ENCODE measurements at regions not wholly inside any gene's neighbourhood (a gene's known extent, or its start where the extent isn't known, plus 50 kb on each side); places are given as distances from the start of the nearest gene placed in this dataset.

DNA sequence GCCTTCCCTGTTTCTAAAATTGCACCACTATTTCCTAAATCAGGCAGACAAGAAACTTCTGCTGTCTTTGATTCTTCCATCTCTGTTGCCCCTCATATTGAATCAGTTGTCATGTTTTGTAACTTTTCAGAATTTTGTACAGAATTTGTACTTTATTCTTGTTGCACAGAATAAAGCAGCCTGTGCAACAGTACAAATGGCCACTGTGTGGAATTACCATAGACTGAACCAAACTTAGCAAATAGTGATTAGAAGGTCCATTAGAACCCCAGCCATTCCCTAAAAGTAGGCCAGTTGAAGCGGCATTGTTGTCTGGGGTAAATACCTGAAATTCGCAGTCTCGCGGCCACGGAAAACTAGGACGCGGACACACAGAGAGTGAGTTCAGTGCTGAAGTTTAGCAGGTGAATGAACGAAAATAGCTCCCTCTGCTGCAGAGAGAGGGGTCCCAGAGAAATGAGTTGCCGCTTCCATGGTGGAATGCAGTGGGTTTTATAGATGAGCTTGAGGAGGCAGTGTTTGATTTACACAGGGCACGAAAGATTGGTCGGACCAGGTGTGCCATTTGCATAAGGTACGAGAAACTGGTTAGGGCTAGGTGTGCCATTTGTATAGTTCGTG is 71.8 kb downstream of the C4orf33 start:
- no peak for DNase-seq (ENCODE audit: low read depth in 2 of 2)

DNA sequence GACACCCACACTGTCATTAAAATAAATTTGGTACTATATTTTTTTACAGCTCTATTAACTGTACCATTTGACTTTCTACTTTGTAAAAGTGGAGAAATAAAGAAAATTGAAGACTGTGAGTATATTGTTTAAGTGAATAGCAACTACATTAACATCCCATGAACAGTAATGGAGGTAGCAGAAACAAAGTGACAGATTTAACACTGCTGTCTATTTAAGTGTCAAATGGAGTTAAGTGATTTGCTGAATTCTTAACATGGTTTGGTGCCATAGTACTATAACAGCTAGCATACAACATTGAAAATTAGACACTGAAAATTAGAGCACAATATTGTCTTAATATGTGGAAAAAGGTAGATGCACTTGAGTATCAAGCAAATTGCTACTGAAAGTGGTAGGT is 76.2 kb downstream of the C4orf33 start:
- DNase-seq (ENCODE audit: low read depth in 2 of 2), result no peak

DNA sequence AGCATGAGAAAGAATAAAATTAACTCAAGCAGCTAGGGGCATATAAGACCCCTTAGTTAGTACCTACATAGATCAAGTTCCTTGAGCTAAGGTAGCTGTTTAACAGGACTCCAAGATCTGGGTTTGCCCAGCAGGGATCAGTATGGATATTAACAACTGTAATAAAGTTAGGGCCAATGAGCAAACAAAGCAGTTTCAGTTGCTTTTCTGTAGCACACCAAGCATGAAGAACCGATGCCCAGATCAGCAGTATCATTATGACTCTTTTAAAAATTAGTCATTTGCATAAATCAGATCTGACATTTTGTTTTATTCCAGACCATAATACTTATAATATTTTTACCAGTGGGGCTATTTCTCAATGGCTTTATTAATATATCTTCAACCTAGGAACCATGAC is 80.9 kb downstream of the C4orf33 start:
- no peak for DNase-seq (ENCODE audit: low read depth in 2 of 2)

DNA sequence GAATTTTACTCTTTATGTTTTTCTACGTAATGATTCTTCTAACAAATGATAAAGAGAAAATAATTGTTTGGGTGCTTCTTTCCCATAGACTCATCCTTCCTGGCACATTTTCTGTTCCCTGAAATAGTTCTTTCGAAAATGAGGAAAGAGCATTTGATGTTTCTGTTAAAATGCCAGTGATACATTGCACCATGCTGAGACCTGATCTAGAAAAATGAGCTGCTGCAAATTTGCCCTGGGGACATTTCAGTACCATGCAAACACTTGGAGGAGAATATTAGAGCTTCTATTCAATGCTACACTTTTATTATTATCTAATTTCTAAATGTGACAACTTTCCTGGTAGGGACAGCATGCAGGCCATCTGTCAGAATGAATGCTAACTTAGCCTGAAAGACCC is 83.3 kb downstream of the C4orf33 start:
- no peak for DNase-seq (ENCODE audit: low read depth in 2 of 2)

DNA sequence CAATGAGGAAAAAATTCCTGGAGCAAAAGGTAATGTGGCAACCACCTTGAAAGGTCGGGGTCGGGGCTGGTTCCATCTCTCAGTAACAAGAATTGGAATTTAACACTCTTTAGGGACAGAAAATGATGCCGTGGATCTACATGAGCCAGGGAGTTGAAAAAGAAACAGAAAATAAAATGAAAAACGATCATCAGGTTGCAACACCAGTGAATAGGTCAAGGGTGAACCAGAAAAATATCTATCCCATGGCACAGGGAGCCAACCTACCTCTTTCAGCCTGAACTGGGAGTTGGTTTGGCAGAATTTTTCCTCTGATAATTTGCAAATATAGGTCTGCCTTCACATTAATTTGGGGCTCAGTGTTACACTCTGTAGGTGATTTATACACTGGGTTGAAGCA is 93.7 kb downstream of the C4orf33 start:
- no peak for DNase-seq (ENCODE audit: low read depth in 2 of 2)

DNA sequence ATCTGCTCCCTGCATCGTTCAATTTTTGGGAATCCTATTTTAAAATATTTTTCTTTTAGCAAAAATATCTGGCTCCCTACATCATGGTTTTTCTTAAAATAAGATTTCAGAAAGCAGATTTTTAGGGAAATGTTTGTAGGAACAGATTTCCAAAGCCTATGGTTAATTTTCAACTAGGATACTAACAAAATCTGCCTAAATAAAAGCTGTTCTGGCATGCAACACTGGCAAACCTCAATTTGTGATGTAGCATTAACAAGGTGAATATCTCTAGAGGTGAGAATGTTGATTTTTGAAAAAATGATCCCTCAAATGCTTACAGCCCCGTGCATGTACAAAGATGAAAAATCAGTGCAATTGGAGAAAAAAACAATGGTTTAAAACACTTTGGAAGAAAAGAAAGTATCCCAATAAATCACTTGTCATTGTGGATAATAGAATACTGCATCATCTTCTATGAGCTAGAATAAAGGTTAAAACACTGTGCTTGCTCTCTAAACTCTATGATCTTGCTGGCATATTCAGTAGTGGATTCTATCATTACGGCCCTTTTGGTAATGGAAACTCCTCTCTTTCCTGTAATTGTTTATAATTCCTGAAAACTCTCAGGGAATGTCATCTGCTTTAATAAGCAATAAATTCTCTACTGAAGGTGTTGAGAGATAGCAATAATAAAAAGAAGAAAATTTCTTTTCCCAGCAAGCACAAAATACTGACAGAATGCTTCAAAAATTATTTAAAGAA is 97.6 kb downstream of the C4orf33 start:
- DNase-seq (ENCODE audit: low read depth in 2 of 2), result no peak

DNA sequence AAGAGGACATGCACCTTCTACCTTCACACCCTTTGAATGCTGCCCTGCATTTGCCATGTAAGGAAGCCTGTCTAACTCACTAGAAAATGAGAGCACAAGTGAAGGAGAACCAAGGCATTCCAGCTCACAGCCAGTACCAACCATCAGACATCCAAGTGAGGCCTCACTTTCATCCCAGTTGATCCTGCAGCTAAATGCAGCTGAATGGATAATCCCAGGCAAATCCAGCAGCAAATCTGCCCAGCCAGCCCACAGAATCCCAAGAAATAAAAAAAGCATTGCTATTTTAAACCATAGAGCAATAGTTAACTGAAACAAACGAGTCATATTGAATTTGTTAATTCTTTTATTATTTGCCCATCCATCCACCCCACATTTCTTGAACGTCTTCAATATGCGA is 112.5 kb downstream of the C4orf33 start:
- DNase-seq (ENCODE audit: low read depth in 2 of 2), result no peak

DNA sequence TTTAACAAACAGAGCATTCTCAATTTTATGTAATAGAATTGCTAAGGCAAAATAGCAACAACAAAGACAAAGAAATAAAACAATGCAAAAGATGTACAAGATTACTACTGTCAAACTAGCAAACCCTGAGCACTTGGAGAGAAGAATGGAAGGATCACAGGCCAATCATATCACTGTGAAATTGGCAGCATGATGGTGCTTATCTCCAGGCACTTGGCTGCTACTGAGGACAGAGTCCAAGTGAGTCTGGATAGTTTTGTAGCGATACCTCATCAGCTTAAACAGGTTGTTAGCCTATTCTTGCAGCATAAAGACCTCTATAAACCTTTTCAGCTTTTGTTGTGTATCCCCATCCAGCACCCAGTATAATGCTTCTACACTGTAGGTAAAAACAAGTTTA is 117.7 kb downstream of the C4orf33 start:
- no peak for DNase-seq (ENCODE audit: low read depth in 2 of 2)

DNA sequence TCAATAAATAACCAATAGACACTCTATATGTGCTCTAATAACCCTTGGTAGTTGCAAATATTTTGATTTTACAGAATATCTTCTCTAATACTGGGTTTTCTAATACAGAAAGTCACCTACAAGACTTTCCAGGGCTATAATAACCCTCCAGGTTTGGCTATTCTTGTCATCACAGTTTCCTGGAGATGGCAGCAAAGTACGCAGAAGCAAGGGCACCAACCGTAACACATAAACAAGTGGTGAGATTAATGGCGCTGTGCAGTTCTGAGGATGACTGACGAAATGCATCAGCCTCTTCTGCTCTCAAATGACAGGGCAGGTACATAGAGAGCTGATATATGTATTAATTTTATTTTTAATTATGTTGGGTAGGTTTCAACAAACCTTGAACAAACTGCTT is 122.4 kb downstream of the C4orf33 start:
- DNase-seq (ENCODE audit: low read depth in 2 of 2), result no peak

DNA sequence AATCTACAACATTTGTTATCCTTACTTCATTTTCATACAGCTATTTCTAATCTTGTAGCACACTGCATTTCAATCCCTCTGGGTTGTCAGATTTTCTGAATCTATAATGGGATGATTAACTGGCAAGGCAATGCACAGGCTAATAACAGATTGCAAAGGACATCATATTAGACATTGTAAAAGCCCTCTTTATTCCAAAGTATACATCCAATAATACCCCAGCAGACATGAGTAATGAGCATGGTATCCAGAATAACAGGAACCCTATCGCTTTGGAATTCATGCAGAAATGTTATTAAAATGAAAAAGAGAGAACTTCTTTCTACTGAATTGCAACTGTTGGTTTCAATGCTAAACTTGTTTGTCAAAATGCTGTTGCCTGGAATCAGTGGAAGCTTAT is 122.9 kb downstream of the C4orf33 start:
- no peak for DNase-seq (ENCODE audit: low read depth in 2 of 2)

DNA sequence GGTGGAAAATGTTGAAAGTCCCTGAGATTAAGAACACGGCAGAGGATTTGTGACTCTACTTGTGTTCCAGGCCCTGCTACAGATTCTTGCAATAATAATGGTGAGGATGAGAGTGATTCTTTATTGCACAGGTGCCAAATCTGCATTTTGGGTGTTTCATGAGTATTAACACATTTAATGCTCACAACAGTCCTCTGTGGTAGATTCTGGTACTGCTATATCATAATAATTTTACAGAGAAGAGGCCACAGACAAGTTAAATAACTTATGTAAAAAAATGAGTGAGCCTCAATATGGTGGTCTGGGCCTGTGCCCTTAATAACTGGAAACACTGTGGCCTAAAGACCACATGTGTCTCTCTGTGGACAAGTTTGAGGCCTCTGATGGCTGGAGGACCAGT is 124.3 kb downstream of the C4orf33 start:
- no peak for DNase-seq (ENCODE audit: low read depth in 2 of 2)

DNA sequence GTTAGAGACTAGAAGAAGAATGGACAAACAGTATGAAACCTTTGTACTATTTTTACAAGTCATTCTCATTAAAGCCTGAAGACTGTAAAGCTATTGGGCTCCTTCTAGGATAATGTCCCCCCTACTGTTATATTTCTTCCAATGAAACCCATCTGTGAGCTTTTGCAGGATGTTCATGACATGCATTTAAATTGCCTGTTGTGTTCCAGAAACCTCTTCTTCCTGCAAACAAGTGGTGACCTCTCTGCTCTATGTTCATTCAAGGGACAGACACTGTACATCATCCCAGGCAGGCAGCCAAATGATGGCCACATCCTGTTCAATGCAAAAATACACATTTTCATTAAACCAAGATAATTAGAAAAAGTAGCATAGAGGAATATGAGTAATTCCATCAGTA is 128.0 kb downstream of the C4orf33 start:
- DNase-seq (ENCODE audit: low read depth in 2 of 2), result no peak

DNA sequence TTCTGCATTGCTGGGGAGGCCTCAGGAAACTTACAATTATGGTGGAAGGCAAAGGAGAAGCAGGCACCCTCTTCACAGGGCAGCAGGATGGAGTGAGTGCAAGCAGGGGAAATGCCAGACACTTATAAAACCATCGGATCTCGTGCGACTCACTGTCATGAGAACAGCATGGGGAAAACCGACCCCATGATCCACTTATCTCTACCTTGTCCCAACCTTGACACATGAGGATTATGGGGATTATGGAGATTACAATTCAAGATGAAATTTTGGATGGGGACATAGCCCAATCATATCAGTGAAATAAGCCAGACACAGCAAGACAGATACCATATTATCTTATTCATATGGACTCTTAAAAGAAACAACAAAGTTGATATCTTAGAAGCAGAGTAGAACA is 134.9 kb downstream of the C4orf33 start:
- DNase-seq (ENCODE audit: low read depth in 2 of 2), result no peak

DNA sequence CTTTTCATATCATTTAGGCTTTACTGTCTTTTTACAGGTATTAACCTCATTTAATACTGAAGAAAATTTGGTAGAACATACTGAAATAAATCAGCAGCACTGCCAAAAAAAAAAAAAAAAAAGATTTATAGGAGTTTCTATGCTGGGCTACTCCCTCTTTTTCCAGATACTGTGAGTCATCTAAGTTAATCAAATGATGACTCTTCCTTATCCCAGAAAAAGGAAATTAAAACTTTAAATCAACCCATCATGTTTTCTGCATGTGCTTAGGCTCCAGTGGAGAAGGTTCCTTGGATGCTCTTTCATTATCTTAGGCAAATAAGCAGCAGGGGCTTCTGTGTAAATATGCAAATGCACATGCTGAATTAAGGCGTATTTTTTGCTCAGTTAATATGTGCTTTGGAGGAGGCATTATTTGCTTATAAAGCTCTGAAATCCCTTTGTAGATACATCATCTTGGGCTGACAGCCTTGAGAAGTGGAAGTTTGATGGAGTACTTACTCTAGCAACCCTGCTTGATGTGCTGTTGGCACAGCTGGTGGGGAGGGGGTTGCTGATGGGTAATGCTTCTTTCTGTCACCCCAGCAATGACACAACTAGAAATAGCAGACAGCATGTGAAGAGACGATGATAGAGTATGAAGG is 136.1 kb downstream of the C4orf33 start:
- DNase-seq (ENCODE audit: low read depth in 2 of 2), result no peak

DNA sequence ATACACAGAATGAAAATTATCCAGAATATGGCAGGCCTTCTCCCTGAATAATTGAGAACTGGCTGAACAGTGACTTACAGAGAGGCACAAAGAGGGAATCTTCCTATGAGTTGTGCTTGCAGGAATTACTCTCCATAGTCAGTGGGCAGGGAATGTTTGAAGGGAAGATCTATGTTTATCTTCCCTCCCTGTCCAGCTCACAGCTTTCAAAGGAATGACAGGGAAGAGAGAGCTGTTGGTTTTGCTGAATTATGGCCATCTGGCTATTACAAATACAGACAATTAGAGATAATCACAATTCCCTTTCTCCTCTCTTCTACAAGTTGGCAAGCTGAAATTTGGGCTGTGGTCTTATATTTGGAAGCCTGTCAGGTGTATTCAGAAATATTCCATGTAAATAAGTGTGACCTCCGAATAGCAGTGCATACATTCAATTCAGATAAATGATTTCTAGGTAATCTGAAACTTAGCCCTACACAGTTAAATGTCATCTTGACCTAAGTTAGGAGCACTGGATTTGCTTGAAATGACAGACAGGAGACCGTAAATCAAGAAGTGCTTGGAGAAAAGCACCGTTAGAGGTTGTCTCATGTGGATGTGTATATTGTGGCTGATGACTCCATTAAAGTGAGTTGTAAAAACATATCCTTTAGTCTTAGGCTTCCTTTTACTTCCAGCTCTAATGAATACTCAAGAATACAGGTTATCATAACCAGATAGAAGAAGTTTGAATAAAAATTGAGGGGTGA is 136.8 kb downstream of the C4orf33 start:
- no peak for DNase-seq (ENCODE audit: low read depth in 2 of 2)

DNA sequence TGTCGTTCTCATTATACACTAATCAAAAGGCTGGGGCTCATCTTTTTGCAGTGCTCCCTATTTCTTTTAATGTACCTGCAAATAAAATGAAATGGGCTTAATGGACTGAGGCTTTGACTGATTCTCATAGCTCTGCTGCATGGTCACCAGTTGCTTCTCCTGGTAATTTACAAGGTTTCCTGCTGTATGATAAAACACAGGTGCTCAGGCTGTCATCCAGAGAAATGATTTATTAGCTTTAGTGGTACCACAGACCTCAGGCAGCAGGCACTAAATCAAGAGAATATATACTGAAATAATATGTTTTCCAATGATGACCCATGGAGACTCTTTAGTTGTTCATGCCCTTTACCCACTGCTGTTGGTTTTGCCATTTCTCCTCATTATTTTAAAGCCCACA is 137.7 kb downstream of the C4orf33 start:
- no peak for DNase-seq (ENCODE audit: low read depth in 2 of 2)

DNA sequence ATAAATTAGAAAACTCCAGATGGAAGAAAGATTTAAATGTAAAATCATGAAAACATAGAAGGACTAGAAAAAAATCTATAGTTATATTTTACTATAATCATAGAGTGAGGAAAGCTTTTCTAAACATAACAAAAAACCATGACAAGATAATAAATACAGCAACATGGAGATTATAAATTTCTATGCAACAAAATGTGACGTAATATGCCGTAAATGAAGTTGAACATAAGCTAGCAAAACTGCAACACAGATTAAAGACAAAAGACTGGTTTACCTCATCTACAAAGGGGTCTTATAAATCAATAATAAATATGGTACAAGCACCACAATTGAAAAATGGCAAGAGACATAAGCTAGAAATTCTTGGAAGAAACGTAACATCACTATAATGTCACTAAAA is 140.4 kb downstream of the C4orf33 start:
- no peak for DNase-seq (ENCODE audit: low read depth in 2 of 2)

DNA sequence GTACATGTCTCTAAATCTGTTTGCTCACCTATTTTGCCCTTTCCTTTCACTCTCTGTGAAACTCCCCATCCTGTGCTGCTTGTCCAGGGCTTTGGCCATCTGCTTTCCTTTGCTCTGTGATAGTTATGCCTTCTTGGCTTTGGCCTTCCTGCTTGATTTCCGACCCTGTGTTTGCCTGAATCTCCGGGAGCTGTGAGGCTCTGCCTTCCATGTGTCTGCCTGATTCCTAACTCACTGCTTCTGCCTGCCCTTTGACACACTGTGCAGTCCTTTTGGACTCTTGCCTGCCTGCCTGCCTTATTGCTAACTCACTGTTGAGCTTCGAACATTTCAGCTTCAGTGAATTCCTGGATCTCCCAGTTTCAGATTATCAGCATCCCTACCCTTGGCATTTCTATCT is 143.1 kb downstream of the C4orf33 start:
- no peak for DNase-seq (ENCODE audit: low read depth in 2 of 2)

DNA sequence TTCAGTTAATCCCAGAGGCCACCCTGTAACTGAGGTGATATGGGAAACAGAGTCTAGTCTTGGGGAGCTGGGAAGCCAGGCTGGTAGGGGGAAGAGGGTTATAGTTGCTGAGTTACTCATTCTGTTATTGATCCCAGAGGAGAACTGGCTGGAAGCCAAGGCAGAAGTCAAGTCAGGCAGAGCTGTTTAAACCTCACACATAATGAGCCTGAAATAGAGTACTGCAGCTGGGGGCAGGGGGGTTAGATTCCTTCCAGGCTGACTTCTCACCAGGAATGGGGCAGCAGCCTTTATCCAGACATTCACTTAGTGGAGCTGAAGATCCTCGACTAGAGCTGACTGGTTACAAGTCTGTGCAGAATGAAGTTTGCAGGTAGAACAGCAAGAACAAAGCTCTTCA is 144.9 kb downstream of the C4orf33 start:
- DNase-seq (ENCODE audit: low read depth in 2 of 2), result no peak

DNA sequence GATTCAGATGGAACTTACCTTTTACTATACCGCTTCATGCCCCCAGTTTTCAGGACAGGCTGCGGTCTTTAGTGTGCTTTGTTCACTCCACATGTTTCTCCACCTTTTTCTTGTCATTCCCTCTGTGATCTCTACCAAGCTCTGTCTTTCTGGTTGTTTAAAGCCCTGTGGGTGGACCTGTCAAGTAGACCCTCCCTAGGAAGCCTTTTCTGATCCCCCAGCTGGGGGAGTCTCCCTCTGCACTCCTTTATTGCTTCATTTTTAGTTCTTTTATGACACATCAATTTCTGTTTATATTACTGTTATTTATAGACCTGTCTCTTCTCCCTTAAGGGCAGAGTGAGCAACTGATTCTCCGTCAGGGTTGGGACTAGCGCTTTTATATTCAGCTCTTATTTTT is 150.2 kb downstream of the C4orf33 start:
- DNase-seq (ENCODE audit: low read depth in 2 of 2), result no peak

DNA sequence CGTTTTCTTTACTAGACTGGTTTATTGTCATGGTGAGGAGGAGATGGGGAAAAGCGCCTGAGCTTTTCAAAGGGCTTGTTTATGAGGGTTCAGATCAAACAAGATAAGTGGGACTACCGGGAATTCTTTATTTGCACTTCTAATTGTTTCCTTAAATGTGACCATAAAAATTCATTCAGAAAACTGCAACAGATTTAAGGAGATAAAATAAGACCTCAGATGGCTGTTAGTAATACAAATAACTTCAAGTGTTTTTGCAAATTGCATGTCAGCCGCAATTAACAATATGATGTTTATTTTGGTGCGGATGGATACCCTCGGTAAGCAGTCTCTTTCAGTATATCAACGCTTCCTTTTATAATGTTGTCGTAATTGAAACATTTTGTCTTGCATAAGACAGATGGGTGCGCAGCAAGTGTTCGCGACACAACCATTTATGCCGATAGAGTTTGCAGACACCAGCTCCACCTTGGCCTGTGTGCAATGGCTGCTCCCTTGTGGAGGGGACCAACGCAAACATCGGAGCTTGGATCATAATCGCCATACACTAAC is 151.0 kb downstream of the C4orf33 start:
- DNase-seq (ENCODE audit: low read depth in 2 of 2), result no peak

DNA sequence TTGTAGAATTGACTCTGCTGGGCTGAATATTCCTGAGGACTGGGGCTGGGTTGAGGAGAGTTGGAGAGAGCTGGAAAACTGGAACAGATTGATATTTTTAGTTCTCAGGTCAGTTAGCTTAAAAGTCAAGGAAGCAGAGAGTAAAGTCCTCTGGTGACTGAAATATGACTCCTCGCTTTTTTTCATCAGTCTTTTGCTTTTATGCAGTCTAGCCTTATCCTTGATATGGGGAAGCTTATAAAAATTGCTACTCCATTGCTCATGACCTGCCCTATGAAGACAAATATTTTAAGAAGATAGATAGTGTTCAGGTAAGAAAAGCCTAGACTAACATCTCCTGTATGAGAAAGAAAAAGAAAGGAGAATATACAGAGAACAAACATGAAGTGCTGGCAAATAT is 152.7 kb downstream of the C4orf33 start:
- DNase-seq (ENCODE audit: low read depth in 2 of 2), result no peak

Measured in stimulated activated CD8-positive, alpha-beta memory T cell treated with anti-CD3 and anti-CD28 coated beads, Interleukin-2, amount 100 ng/mL, for 1 hour (primary cell).